IMR-90 (cell line): ENCODE measurements at regions not wholly inside any gene's neighbourhood (a gene's known extent, or its start where the extent isn't known, plus 50 kb on each side); places are given as distances from the start of the nearest gene placed in this dataset.
A peak's percentile ranks its signal among the peaks of the same experiment; 100 is the strongest.

ENCODE experiments used
- ATAC-seq: fragments of 200-7000 bp; cut with Tn5 transposase; 2 replicates; pipeline ENCODE4 v1.9.1; 2020; ENCODE audit warnings: low read depth, mild to moderate bottlenecking, moderate library complexity
- BruUV-seq: library from RNA; stranded (reverse); fragments of 400-500 nt; replicated peaks from 2 replicates; lab custom pipeline; 2021; lab: Mats Ljungman, UMichigan
- CTCF ChIA-PET: fragments of 300-600 bp; formaldehyde crosslinking; extraction: SDS; loops from one replicate; lab custom pipeline; 2021; ENCODE audit warnings: antibody characterized with exemption; lab: Yijun Ruan, JAX
- POLR2A ChIA-PET: fragments of 300-600 bp; sonication (Branson Sonifier 250); formaldehyde crosslinking; loops from one replicate; lab custom pipeline; 2022; ENCODE audit warnings: antibody characterized with exemption; ENCODE audit not compliant: unreplicated experiment; lab: Charles Lee
- DNase-seq: peaks from one replicate; pipeline ENCODE4 v3.0.0; 2013
- H2AFZ ChIP-seq: replicated peaks from 2 replicates; pipeline ENCODE3; 2013; ENCODE audit warnings: low read length, mild to moderate bottlenecking; ENCODE audit not compliant: poor library complexity
- H2AK5ac ChIP-seq: 2 replicates; pipeline ENCODE4 v1.6.1; 2013; ENCODE audit warnings: low read depth, low read length, inconsistent platforms
- H2AK9ac ChIP-seq: replicated peaks from 2 replicates; pipeline ENCODE3; 2013; ENCODE audit warnings: mild to moderate bottlenecking, low read depth, low read length, moderate library complexity; ENCODE audit not compliant: poor library complexity
- H2BK120ac ChIP-seq: 2 replicates; pipeline ENCODE4 v1.6.1; 2013; ENCODE audit warnings: low read depth, low read length, inconsistent platforms
- H2BK15ac ChIP-seq: 3 replicates; pipeline ENCODE4 v1.6.1; 2013; ENCODE audit warnings: low read depth, low read length, inconsistent platforms
- H2BK20ac ChIP-seq: 2 replicates; pipeline ENCODE4 v1.6.1; 2013; ENCODE audit warnings: low read depth, mild to moderate bottlenecking, inconsistent platforms, low read length, moderate library complexity
- H2BK5ac ChIP-seq: 2 replicates; pipeline ENCODE4 v1.6.1; 2013; ENCODE audit warnings: mild to moderate bottlenecking, low read depth, low read length, inconsistent platforms; ENCODE audit not compliant: poor library complexity, severe bottlenecking
- H3K14ac ChIP-seq: replicated peaks from 2 replicates; pipeline ENCODE4 v1.6.1; 2013; ENCODE audit warnings: low read depth, low read length, inconsistent platforms
- H3K18ac ChIP-seq: 2 replicates; pipeline ENCODE4 v1.6.1; 2013; ENCODE audit warnings: low read depth, low read length, control low read depth
- H3K23ac ChIP-seq: 2 replicates; pipeline ENCODE4 v1.6.1; 2013; ENCODE audit warnings: low read depth, low read length, inconsistent platforms
- H3K27ac ChIP-seq: 2 replicates; pipeline ENCODE4 v1.5.1; 2013; ENCODE audit warnings: mild to moderate bottlenecking, control low read depth, low read length; ENCODE audit not compliant: insufficient read depth
- H3K27me3 ChIP-seq: 2 replicates; pipeline ENCODE4 v1.6.1; 2013; ENCODE audit warnings: low read length; ENCODE audit not compliant: control insufficient read depth, insufficient read depth
- H3K36me3 ChIP-seq: 2 replicates; pipeline ENCODE4 v1.6.1; 2013; ENCODE audit warnings: low read length, mixed read lengths; ENCODE audit not compliant: control insufficient read depth, insufficient read depth
- H3K4ac ChIP-seq: 2 replicates; pipeline ENCODE4 v1.6.1; 2013; ENCODE audit warnings: low read depth, low read length, inconsistent platforms
- H3K4me1 ChIP-seq: 2 replicates; pipeline ENCODE4 v1.6.1; 2013; ENCODE audit warnings: low read length, mixed read lengths; ENCODE audit not compliant: control insufficient read depth, insufficient read depth
- H3K4me2 ChIP-seq: 2 replicates; pipeline ENCODE4 v1.6.1; 2013; ENCODE audit warnings: low read depth, mild to moderate bottlenecking, control low read depth, low read length, moderate library complexity
- H3K4me3 ChIP-seq: 2 replicates; pipeline ENCODE4 v1.5.1; 2013; ENCODE audit warnings: low read depth, mild to moderate bottlenecking, control low read depth, low read length, moderate library complexity; ENCODE audit not compliant: insufficient read depth
- H3K56ac ChIP-seq: 2 replicates; pipeline ENCODE4 v1.6.1; 2013; ENCODE audit warnings: low read length, inconsistent platforms; ENCODE audit not compliant: insufficient read depth; ENCODE audit errors: extremely low read depth
- H3K79me1 ChIP-seq, 2 experiments: 2 replicates each; pipeline ENCODE4 v1.6.1; 2013; ENCODE audit warnings: low read length in 2 of 2, inconsistent platforms in 1 of 2, low read depth in 1 of 2
- H3K9ac ChIP-seq: 2 replicates; pipeline ENCODE4 v1.6.1; 2013; ENCODE audit warnings: low read depth, low read length, control low read depth
- H3K9me1 ChIP-seq: 2 replicates; pipeline ENCODE4 v1.6.1; 2013; ENCODE audit warnings: low read length, inconsistent platforms; ENCODE audit not compliant: insufficient read depth
- H3K9me3 ChIP-seq: 2 replicates; pipeline ENCODE4 v1.6.1; 2013; ENCODE audit warnings: low read length; ENCODE audit not compliant: control insufficient read depth, insufficient read depth
- H4K20me1 ChIP-seq: 2 replicates; pipeline ENCODE4 v1.6.1; 2013; ENCODE audit warnings: low read length, inconsistent platforms; ENCODE audit not compliant: insufficient read depth
- H4K5ac ChIP-seq: 2 replicates; pipeline ENCODE4 v1.6.1; 2013; ENCODE audit warnings: mild to moderate bottlenecking, low read depth, low read length, control low read depth
- H4K8ac ChIP-seq, 2 experiments: 2 replicates each; pipeline ENCODE4 v1.6.1; 2013; ENCODE audit warnings: low read depth in 2 of 2, low read length in 2 of 2, control low read depth in 1 of 2, inconsistent platforms in 1 of 2
- H4K91ac ChIP-seq: 2 replicates; pipeline ENCODE4 v1.6.1; 2013; ENCODE audit warnings: low read depth, low read length, inconsistent platforms; ENCODE audit not compliant: insufficient read depth
- CHD1 ChIP-seq: IDR thresholded peaks from 2 replicates; pipeline ENCODE4 v1.6.1; 2012; ENCODE audit warnings: low read depth, low read length, improper control_type of control experiment
- FOS ChIP-seq: fragments of 150-350 bp; IDR thresholded peaks from 2 replicates; pipeline ENCODE4 v1.6.1; 2016; ENCODE audit warnings: low read depth, low read length
- MAZ ChIP-seq: IDR thresholded peaks from 2 replicates; pipeline ENCODE4 v1.6.1; 2012; ENCODE audit warnings: low read depth, mild to moderate bottlenecking, low read length, improper control_type of control experiment, moderate library complexity, borderline replicate concordance
- WGBS, 2 experiments: methylation state at CpG; one replicate each; pipeline versions ENCODE4 v1.1.5 to v1.1.7; 2013; ENCODE audit warnings: missing lambda C conversion rate in 2 of 2; ENCODE audit not compliant: insufficient read length in 1 of 2; ENCODE audit errors: extremely low coverage in 2 of 2; 5-methylcytosine and 5-hydroxymethylcytosine counted together
- dilution Hi-C: fragments of 300-500 bp; cut with HindIII; formaldehyde crosslinking; loops from one replicate; pipeline ENCODE4 v1.14.3; 2018; ENCODE audit warnings: low sequenced_read_pairs; ENCODE audit not compliant: unreplicated experiment
- in situ Hi-C: fragments of 300-500 bp; cut with MboI; formaldehyde crosslinking; loops from 3 replicates; pipeline ENCODE4 v1.14.3; 2019; ENCODE audit warnings: low sequenced_read_pairs, inconsistent platforms, mixed read lengths
- intact Hi-C: fragments of 100-400 bp; cut with micrococcal nuclease; formaldehyde crosslinking; loops from 2 replicates; pipeline ENCODE4 v1.10.0; 2022
- TF ChIP-seq, protein P1 (sequence below): conservative IDR thresholded peaks from 2 replicates; pipeline ENCODE4 v1.5.1; 2012; ENCODE audit warnings: mild to moderate bottlenecking, low read depth, low read length, improper control_type of control experiment
- TF ChIP-seq, protein P2 (sequence below): fragments of 150-350 bp; IDR thresholded peaks from 2 replicates; pipeline ENCODE4 v1.6.1; 2016; ENCODE audit warnings: low read depth, mild to moderate bottlenecking, low read length, moderate library complexity, borderline replicate concordance

DNA sequence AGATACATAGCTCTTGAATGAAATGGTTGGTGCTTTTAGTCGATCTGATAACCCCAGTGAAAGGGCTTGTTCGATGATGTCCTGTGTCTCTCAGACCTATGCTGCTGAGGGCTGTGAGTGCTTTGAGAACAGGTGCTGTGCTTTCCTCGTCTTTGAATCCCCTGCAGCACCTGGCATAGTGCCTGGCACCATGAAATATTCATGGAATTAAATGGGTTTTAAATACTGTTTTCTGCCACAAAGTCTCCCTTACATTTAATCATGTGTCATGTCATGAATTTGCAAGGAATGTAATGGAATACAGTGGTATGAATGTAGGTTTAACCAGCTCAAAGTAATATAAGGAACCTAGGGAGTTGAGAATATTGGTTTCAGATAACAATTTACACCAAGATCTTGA is 220.5 kb upstream of the PRICKLE1 start:
- dilution Hi-C loops (no loop called here), intact Hi-C loops (no loop called here), in situ Hi-C loops (no loop called here)
- Histone ChIP-seq H3K27me3 (no peaks in the 10 kb centered on the region), H3K27ac (no peak overlapping the region), H3K4ac (peak overlapping the region; percentile 47), H4K8ac (peak overlapping the region in 1 of 2 experiments; percentile 29; a peak in 2 of 4 replicates), H4K91ac (peak overlapping the region; percentile 35), H3K9ac (no peak overlapping the region), H4K5ac (no peak overlapping the region), H3K23ac (no peak overlapping the region), H3K56ac (no peak overlapping the region), H2BK20ac (peak overlapping the region; percentile 77), H2AK5ac (peak overlapping the region; percentile 48; the same call in 1 of the 2 replicates), H3K14ac (no peak overlapping the region), H3K18ac (no peak overlapping the region), H2BK5ac (peak overlapping the region; percentile 9), H2BK15ac (peak overlapping the region; percentile 12; the same call in 1 of the 3 replicates), H3K9me1 (no peaks in the 10 kb centered on the region), H3K79me1 (no peaks in the 10 kb centered on the region), H3K36me3 (no peaks in the 10 kb centered on the region), H2AK9ac (no peak overlapping the region), H3K4me3 (no peak overlapping the region), H3K9me3 (no peaks in the 10 kb centered on the region), H3K4me2 (no peak overlapping the region), H4K20me1 (no peaks in the 10 kb centered on the region), H3K4me1 (peaks cover 4% of the 10 kb centered on the region), H2AFZ (no peak overlapping the region), H2BK120ac (peak overlapping the region; percentile 64)
- no TSS peak for BruUV-seq
- ATAC-seq: no peak; the same call in 1 of the 2 replicates
- ChIA-PET POLR2A (no interaction called here), CTCF (interaction anchor here (0.6 to 0.7 kb wide), 2 partner anchors 11 to 319 kb away, joined by 3 to 5 read pairs; no protein-coding TSS in a partner anchor)
- TF ChIP-seq, protein P1, sequence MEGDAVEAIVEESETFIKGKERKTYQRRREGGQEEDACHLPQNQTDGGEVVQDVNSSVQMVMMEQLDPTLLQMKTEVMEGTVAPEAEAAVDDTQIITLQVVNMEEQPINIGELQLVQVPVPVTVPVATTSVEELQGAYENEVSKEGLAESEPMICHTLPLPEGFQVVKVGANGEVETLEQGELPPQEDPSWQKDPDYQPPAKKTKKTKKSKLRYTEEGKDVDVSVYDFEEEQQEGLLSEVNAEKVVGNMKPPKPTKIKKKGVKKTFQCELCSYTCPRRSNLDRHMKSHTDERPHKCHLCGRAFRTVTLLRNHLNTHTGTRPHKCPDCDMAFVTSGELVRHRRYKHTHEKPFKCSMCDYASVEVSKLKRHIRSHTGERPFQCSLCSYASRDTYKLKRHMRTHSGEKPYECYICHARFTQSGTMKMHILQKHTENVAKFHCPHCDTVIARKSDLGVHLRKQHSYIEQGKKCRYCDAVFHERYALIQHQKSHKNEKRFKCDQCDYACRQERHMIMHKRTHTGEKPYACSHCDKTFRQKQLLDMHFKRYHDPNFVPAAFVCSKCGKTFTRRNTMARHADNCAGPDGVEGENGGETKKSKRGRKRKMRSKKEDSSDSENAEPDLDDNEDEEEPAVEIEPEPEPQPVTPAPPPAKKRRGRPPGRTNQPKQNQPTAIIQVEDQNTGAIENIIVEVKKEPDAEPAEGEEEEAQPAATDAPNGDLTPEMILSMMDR: no peak
- TF ChIP-seq, protein P2, sequence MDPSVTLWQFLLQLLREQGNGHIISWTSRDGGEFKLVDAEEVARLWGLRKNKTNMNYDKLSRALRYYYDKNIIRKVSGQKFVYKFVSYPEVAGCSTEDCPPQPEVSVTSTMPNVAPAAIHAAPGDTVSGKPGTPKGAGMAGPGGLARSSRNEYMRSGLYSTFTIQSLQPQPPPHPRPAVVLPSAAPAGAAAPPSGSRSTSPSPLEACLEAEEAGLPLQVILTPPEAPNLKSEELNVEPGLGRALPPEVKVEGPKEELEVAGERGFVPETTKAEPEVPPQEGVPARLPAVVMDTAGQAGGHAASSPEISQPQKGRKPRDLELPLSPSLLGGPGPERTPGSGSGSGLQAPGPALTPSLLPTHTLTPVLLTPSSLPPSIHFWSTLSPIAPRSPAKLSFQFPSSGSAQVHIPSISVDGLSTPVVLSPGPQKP: no peak
- TF ChIP-seq CHD1 (no peak), FOS (no peak), MAZ (no peak)
- WGBS, 2 experiments: no CpG with 5 or more reads among the region's 3 CpGs
- DNase-seq: no peak
